Heart left ventricle (tissue), 13 donors: ENCODE measurements at regions not wholly inside any gene's neighbourhood (a gene's known extent, or its start where the extent isn't known, plus 50 kb on each side); places are given as distances from the start of the nearest gene placed in this dataset.

Experiments used
- CTCF ChIP-seq, 12 donors: fragments of 200-600 bp; sonication (generic) in 4 of 12; IDR thresholded peaks; one replicate each; pipeline versions ENCODE4 v1.5.0 to v1.8.0; 2018 to 2022; ENCODE audit warnings: antibody characterized with exemption in 12 of 12, mild to moderate bottlenecking in 5 of 12
- POLR2A ChIP-seq, 2 donors: fragments of 450-650 bp; IDR thresholded peaks; one replicate each; pipeline ENCODE4 v1.6.1; 2017; ENCODE audit warnings: antibody characterized with exemption in 2 of 2, mild to moderate bottlenecking in 2 of 2, moderate library complexity in 2 of 2
- donor health status: ischemic (EF 13 %, LVEDD 7.1; RV severe dilation, severe dysfunction).
- donor health status: DM: no; HTN: yes; CAD: no.
- donor health status: DM: no; HTN: no; CAD: no.
- donor health status: ischemic (EF 25% LVEDD 6.9; RV normal size, moderate dysfunction).
- donor health status: ischemic (EF 25% LVEDD 5.7; RV mildly dilated, moderate dysfunction).
- donor health status: ischemic (EF 35%, LVEDD 5.7; RV mildly dilated, moderate dysfunction).
- donor health status: nonischemic (EF 11% LVEDD 7.7; RV severe dilation, severe dysfunction).
- donor health status: DM: yes; HTN: yes; CAD: no.
- donor health status: PGD.
- donor health status: ischemic (EF 29% LVEDD 5.4; RV normal size, mild dysfunction).
- donor health status: nonischemic (EF 23%, LVEDD 6.1; RV moderate dilation, normal function).

GRCh38 chr3:31270010-31270409 is 262.7 kb upstream of the STT3B start:
- TF ChIP-seq POLR2A (IDR thresholded peaks at IDR 0.05) (no peak), CTCF (IDR thresholded peaks at IDR 0.05) (no peak)
